ENCODE measurements at regions not wholly inside any gene's neighbourhood (a gene's known extent, or its start where the extent isn't known, plus 50 kb on each side); places are given as distances from the start of the nearest gene placed in this dataset.

GRCh38 chrX:117455787-117456186 lies 660.8 kb downstream of the KLHL13 start:
- Mint-ChIP-seq H3K36me3 (ENCODE audit: low read depth) (no peaks in the 10 kb centered on the region), H3K27me3 (no peaks in the 10 kb centered on the region), H3K4me3 (no peak overlapping the region), H3K9me3 (no peaks in the 10 kb centered on the region), H3K4me1 (ENCODE audit: low read depth) (no peaks in the 10 kb centered on the region), H3K27ac (no peak overlapping the region)
- TF ChIP-seq CTCF (IDR thresholded peaks at IDR 0.05), result no peak
- ChIA-PET CTCF (no interaction called here), POLR2A (no interaction called here)
- H3K36me3 ChIP-seq (ENCODE audit: insufficient read depth, low read length), result no peaks in the 10 kb centered on the region
- no peak for ATAC-seq (ENCODE audit: poor library complexity)
- H3K27ac ChIP-seq (ENCODE audit: low read depth in 1 of 2, low read length in 2 of 2), result no peak overlapping the region
- H3K9me3 ChIP-seq (ENCODE audit: control insufficient read depth in 1 of 2, insufficient read depth in 1 of 2, low read length in 2 of 2), result no peaks in the 10 kb centered on the region
- intact Hi-C loops (cut with DNase I, micrococcal nuclease), result no loop called here
- DNase-seq, result no peak
- no peak overlapping the region for H3K4me3 ChIP-seq (ENCODE audit: low read length)
- no peaks in the 10 kb centered on the region for H3K27me3 ChIP-seq (ENCODE audit: control insufficient read depth in 1 of 2, insufficient read depth in 2 of 2, low read length in 2 of 2)
- H3K4me1 ChIP-seq (ENCODE audit: insufficient read depth, low read length), result no peaks in the 10 kb centered on the region

- H3K4me3 ChIP-seq (ENCODE audit: low read length), result no peak overlapping the region
- H3K9me3 Mint-ChIP-seq, result peaks cover 4% of the 10 kb centered on the region
- no peaks in the 10 kb centered on the region for H3K36me3 ChIP-seq (ENCODE audit: insufficient read depth, low read length)
- H3K9me3 ChIP-seq (ENCODE audit: control insufficient read depth in 1 of 2, insufficient read depth in 1 of 2, low read length in 2 of 2), result no peaks in the 10 kb centered on the region
- DNase-seq (no peak), ATAC-seq (ENCODE audit: poor library complexity) (no peak)
- no peak for TF ChIP-seq CTCF (IDR thresholded peaks at IDR 0.05)
- H3K4me1 ChIP-seq (ENCODE audit: insufficient read depth, low read length), result no peaks in the 10 kb centered on the region
- CTCF ChIA-PET, result no interaction called here
- no peak overlapping the region for H3K27ac Mint-ChIP-seq
- POLR2A ChIA-PET, result no interaction called here
- intact Hi-C loops (cut with DNase I, micrococcal nuclease), result no loop called here
- no peak overlapping the region for H3K4me3 Mint-ChIP-seq
- no peaks in the 10 kb centered on the region for H3K4me1 Mint-ChIP-seq (ENCODE audit: low read depth)
- no peaks in the 10 kb centered on the region for H3K27me3 Mint-ChIP-seq
- no peak overlapping the region for H3K27ac ChIP-seq (ENCODE audit: low read depth in 1 of 2, low read length in 2 of 2)
- H3K27me3 ChIP-seq (ENCODE audit: control insufficient read depth in 1 of 2, insufficient read depth in 2 of 2, low read length in 2 of 2), result no peaks in the 10 kb centered on the region
- no peaks in the 10 kb centered on the region for H3K36me3 Mint-ChIP-seq (ENCODE audit: low read depth)
These were observed 687.1 kb downstream of the KLHL13 start for GRCh38 chrX:117429501-117429900.

- ChIA-PET CTCF (no interaction called here), POLR2A (no interaction called here)
- peaks cover 5% of the 10 kb centered on the region for H3K9me3 Mint-ChIP-seq
- no peaks in the 10 kb centered on the region for H3K4me1 Mint-ChIP-seq (ENCODE audit: low read depth)
- TF ChIP-seq CTCF (IDR thresholded peaks at IDR 0.05), result no peak
- intact Hi-C loops (cut with DNase I, micrococcal nuclease), result no loop called here
- Histone ChIP-seq H3K9me3 (ENCODE audit: control insufficient read depth in 1 of 2, insufficient read depth in 1 of 2, low read length in 2 of 2) (no peaks in the 10 kb centered on the region), H3K27ac (ENCODE audit: low read depth in 1 of 2, low read length in 2 of 2) (no peak overlapping the region), H3K4me1 (ENCODE audit: insufficient read depth, low read length) (no peaks in the 10 kb centered on the region), H3K27me3 (ENCODE audit: control insufficient read depth in 1 of 2, insufficient read depth in 2 of 2, low read length in 2 of 2) (no peaks in the 10 kb centered on the region), H3K36me3 (ENCODE audit: insufficient read depth, low read length) (no peaks in the 10 kb centered on the region), H3K4me3 (ENCODE audit: low read length) (no peak overlapping the region)
- DNase-seq (no peak), ATAC-seq (ENCODE audit: poor library complexity) (no peak)
- H3K4me3 Mint-ChIP-seq, result no peak overlapping the region
- H3K27me3 Mint-ChIP-seq, result no peaks in the 10 kb centered on the region
- H3K27ac Mint-ChIP-seq, result no peak overlapping the region
- H3K36me3 Mint-ChIP-seq (ENCODE audit: low read depth), result no peaks in the 10 kb centered on the region
These were observed 709.0 kb downstream of the KLHL13 start for GRCh38 chrX:117407449-117408150.

Measured in CD4-positive, alpha-beta T cell (primary cell).